HG02623 (cell line): ENCODE measurements at regions not wholly inside any gene's neighbourhood (a gene's known extent, or its start where the extent isn't known, plus 50 kb on each side); places are given as distances from the start of the nearest gene placed in this dataset.
"Not testable (repeated sequence)": the region's sequence is repeated elsewhere in the genome, so short reads cannot be mapped to it uniquely, and the experiment has no call there.

ENCODE experiments used
- ATAC-seq: cut with Tn5 transposase; IDR thresholded peaks from one replicate; pipeline ENCODE4 v1.9.1; 2021; ENCODE audit warnings: moderate library complexity; ENCODE audit not compliant: unreplicated experiment

DNA sequence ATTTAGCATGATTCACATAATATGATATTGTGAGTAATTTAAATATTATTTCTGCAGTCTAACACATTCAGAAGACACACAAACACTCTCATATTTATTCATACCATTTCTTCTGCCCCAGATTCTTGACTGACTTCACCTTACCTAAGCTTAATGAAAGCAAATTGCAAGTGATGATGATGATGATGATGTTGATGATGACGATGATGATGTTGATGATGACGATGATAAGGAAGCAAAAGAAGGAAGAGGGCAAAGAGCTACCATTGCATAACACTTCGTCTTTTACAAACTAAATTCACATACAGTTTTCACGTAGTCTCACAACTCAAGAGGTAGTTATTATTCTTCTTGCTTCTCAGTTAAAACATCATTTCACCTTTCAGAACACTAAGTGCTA lies 404.7 kb downstream of the NAF1 start:
- no peak for ATAC-seq

DNA sequence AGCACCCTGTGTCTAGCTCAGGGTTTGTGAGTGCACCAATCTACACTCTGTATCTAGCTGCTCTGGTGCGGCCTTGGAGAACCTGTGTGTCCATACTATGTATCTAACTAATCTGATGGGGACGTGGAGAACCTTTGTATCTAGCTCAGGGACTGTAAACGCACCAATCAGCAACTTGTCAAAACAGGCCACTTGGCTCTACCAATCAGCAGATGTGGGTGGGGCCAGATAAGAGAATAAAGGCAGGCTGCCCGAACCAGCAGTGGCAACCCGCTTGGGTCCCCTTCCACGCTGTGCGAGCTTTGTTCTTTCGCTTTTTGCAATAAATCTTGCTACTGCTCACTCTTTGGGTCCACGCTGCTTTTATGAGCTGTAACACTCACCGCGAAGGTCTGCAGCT lies 426.5 kb downstream of the NAF1 start:
- not testable (repeated sequence) for ATAC-seq

DNA sequence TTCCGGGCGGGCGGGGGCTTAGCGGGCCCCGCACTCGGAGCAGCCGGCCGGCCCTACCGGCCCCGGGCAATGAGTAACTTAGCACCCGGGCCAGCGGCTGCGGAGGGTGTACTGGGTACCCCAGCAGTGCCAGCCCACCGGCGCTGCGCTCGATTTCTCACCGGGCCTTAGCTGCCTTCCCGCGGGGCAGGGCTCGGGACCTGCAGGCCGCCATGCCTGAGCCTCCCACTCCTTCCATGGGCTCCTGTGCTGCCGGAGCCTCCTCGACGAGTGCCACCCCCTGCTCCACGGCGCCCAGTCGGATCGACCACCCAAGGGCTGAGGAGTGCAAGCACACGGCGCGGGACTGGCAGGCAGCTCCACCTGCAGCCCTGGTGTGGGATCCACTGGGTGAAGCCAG lies 427.1 kb downstream of the NAF1 start:
- not testable (repeated sequence) for ATAC-seq

DNA sequence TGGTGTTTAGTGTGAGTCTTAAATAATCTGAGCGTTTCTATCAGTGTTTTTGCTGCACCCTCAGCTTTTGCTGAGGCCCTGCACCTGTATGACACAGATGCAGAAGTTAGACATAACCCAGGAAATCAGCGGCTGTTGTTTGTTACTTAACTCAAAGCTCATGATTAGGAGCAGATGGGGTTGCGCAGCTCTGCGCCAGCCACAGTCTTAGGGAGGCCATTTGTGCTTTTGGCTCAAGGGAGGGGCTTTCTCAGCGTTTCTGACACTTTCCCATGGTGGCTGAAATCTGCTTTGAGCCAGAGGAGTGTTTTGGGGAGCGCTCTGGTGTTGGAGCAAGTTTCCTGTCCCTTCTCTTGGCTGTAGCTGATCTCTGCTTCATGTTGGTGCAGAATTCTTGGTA lies 433.8 kb downstream of the NAF1 start:
- no peak for ATAC-seq

DNA sequence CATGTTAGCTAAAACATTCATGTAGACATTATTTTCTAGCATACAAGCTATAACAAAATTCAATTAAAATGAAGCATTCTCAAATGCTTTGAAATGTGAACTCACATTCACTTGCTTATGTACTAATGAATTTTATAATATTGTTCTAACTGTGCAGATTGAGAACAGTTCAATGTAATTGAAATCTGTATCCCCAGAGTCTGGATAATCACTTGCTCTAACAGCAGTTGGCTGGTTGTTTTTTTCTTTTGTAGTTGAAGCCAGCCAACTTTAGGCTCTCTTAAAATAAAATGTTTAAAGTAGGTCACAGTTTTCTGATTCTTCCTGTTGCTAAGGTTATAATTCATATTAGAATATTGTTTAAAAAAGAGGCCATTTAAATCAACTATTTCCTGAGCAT lies 438.9 kb downstream of the NAF1 start:
- ATAC-seq: no peak

DNA sequence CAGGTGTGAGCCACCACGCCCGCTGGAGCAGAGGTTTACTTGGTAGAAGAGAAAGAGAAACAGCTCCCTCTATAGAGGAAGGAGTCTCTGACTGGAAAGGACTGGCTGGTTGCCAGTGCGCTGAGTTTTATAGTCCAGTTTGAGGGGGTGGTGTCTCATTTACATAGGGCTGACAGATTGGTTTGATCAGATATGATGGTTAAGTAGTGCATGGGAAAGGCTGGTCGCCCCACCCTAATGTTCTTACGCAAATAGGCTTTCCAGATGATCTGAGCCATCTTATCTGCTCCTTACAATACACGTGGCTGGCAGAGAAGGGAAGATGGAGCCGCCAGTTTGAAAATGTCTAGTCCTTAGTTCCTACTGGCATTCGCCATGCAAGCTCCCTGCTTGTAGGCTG lies 439.5 kb downstream of the NAF1 start:
- ATAC-seq: no peak

- ATAC-seq: no peak
Measured at GRCh38 chr4:162715401-162715800, 451.3 kb downstream of the NAF1 start.

GRCh38 chr4:162707962-162708361 lies 458.7 kb downstream of the NAF1 start:
- ATAC-seq: no peak

- no peak for ATAC-seq
Measured at GRCh38 chr4:162706632-162707031, 460.1 kb downstream of the NAF1 start.

- no peak for ATAC-seq
Measured at GRCh38 chr4:162706051-162706450, 460.6 kb downstream of the NAF1 start.

DNA sequence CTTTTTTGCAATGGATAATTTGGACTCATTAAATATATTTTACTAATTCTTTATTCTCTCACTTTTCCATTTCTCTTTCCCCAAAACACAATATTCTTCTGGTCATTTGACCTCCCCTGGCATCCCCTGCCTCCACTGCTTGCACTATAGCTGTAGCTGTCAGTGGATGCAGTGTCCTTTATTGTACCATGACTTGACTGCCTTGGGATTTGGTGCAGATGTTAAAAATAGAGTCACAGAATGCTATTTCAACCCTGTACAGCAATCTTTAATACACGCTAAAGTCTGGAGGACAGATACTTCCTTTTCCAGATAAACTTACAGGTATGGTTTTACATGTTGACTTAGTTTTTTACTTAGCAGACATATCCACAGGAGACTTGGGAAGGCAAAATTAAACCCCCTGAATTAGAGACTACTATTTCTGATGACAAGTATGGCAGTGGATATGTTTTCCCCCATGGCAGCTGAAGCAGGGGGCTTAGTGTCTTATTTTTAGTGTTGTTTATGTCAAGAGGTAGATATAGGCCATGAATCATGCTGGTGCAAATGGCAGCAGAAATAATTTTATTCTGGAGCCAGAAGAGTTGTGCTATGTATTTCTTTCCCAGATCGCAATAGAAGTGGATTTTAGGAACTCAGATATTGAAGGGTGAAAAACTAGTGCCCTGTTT lies 461.4 kb downstream of the NAF1 start:
- ATAC-seq: no peak

- ATAC-seq: peak; percentile 51
Measured at GRCh38 chr4:162700815-162701361, 465.8 kb downstream of the NAF1 start.

- ATAC-seq: no peak
Measured at GRCh38 chr4:162700358-162700757, 466.3 kb downstream of the NAF1 start.

GRCh38 chr4:162699629-162700028 lies 467.1 kb downstream of the NAF1 start:
- peak; percentile 43 for ATAC-seq

DNA sequence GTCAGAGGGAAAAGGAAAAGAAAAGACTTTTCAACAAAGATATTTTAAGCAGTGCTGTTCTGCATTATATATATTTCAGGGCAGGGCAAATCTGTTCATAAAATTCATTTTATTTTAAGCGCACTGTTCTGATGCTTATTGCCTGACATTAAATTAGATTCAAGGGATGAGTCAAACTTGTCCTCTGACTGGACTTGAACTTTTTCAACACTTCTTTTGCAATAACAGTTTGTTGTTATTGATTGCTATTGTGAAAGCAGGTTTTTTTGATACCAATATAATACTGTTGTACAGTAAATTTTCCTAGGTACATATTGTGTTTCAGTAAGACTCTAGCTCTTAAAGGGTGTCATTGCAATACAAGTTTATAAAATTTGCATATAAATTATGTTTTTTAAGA lies 481.3 kb downstream of the NAF1 start:
- no peak for ATAC-seq

DNA sequence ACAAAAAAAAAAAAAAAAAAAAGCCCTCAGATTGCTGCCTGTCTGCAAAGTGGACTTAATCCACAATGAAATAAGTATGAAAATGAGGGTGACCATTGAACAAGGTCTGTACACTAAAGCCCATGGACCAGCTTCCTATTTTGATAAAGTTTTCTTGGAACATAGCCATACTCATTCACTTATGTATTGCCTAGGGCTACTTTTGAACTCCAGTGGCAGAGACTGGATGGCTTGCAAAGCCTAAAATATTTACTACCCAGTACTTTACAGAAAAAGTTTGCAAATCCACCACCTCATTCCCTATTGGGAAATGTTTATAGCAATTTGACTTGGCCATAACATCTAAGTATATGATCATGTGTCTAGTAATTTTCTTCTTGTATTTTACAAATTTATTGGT lies 481.7 kb downstream of the NAF1 start:
- no peak for ATAC-seq

GRCh38 chr4:162684371-162684700 lies 482.4 kb downstream of the NAF1 start:
- no peak for ATAC-seq

- peak; percentile 71 for ATAC-seq
Measured at GRCh38 chr4:162683659-162684370, 482.9 kb downstream of the NAF1 start.

DNA sequence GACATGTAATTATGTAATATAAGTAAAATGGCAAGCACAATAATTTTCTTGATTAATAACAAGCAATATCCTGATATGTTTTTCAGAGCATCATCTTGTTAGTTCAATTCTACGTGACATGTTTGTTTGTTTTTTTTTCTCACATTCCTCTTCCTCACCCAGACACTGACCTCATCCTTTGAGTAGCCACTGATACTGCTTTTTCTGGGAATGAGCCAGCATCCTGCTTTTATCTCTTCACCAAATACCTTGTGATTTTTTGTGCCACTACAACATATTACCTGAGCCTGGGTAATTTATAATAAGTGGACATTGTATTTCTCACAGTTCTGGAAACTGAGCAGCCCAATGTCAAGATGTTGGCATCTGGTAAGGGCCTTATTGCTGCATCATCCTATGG lies 484.0 kb downstream of the NAF1 start:
- no peak for ATAC-seq

DNA sequence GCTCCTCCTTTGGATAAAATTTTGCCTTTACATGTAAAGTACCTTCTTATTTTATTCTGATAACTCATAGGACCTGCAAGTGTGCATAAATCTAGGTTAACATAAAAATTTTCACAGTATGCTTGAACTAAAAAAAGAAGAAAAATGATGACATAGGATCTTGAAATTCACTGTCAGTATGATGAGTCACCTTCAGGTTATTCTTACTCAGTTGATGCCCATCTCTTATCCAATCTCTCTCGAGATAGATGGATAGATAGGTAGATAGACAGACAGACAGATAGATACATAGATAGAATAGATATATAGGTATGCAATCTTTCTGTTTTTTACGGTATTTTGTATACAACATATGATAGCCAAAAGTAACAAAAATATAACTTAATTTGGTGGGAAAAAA lies 485.5 kb downstream of the NAF1 start:
- no peak for ATAC-seq

GRCh38 chr4:162675661-162676060 lies 491.0 kb downstream of the NAF1 start:
- no peak for ATAC-seq

GRCh38 chr4:162661913-162662312 lies 498.1 kb upstream of the FSTL5 start:
- no peak for ATAC-seq

- ATAC-seq: no peak
Measured at GRCh38 chr4:162659716-162660115, 495.9 kb upstream of the FSTL5 start.
